Bronchial epithelial cell (primary cell): ENCODE measurements at regions not wholly inside any gene's neighbourhood (a gene's known extent, or its start where the extent isn't known, plus 50 kb on each side); places are given as distances from the start of the nearest gene placed in this dataset.

Experiments used
- DNase-seq: peaks from one replicate; pipeline ENCODE4 v3.0.0-alpha.2; 2010; ENCODE audit warnings: low read depth
- FAIRE-seq: peaks from 2 replicates; lab custom pipeline; 2011; peaks lifted over from hg19 to GRCh38; lab: Jason Lieb, UNC
- H3K27me3 ChIP-seq: 2 replicates; pipeline ENCODE4 v1.5.1; 2011; ENCODE audit warnings: low read length; ENCODE audit not compliant: control insufficient read depth, insufficient read depth
- H3K36me3 ChIP-seq: 2 replicates; pipeline ENCODE4 v1.5.1; 2011; ENCODE audit warnings: low read length; ENCODE audit not compliant: control insufficient read depth, insufficient read depth
- H3K4me3 ChIP-seq: 2 replicates; pipeline ENCODE4 v1.5.1; 2011; ENCODE audit warnings: mild to moderate bottlenecking, low read depth, low read length, control low read depth
- CTCF ChIP-seq: IDR thresholded peaks from 2 replicates; pipeline ENCODE4 v1.5.1; 2011; ENCODE audit warnings: mild to moderate bottlenecking, moderate library complexity, low read length, control low read depth, inconsistent platforms; ENCODE audit not compliant: insufficient read depth, severe bottlenecking

GRCh38 chr1:30378991-30379581 lies 344.3 kb downstream of the MATN1 start:
- no peaks in the 10 kb centered on the region for H3K36me3 ChIP-seq
- DNase-seq: peak; percentile 21
- no peak for TF ChIP-seq CTCF
- H3K27me3 ChIP-seq: peaks cover 3% of the 10 kb centered on the region
- no peak for FAIRE-seq
- no peak overlapping the region for H3K4me3 ChIP-seq

GRCh38 chr1:30378003-30378596 lies 345.3 kb downstream of the MATN1 start:
- no peak for TF ChIP-seq CTCF
- Histone ChIP-seq H3K27me3 (peaks cover 3% of the 10 kb centered on the region), H3K36me3 (no peaks in the 10 kb centered on the region), H3K4me3 (no peak overlapping the region)
- DNase-seq: no peak
- no peak for FAIRE-seq

GRCh38 chr1:30377230-30378002 lies 346.0 kb downstream of the MATN1 start:
- Histone ChIP-seq H3K4me3 (no peak overlapping the region), H3K36me3 (no peaks in the 10 kb centered on the region), H3K27me3 (peaks cover 1% of the 10 kb centered on the region)
- no peak for TF ChIP-seq CTCF
- FAIRE-seq: no peak
- no peak for DNase-seq

GRCh38 chr1:30376054-30376697 lies 347.2 kb downstream of the MATN1 start:
- DNase-seq (no peak), FAIRE-seq (no peak)
- Histone ChIP-seq H3K36me3 (no peaks in the 10 kb centered on the region), H3K27me3 (peaks cover 1% of the 10 kb centered on the region), H3K4me3 (no peak overlapping the region)
- TF ChIP-seq CTCF: no peak

- FAIRE-seq (no peak), DNase-seq (no peak)
- H3K27me3 ChIP-seq: peaks cover 1% of the 10 kb centered on the region
- no peaks in the 10 kb centered on the region for H3K36me3 ChIP-seq
- no peak overlapping the region for H3K4me3 ChIP-seq
- TF ChIP-seq CTCF: no peak
Observed at GRCh38 chr1:30375156-30375555, 348.2 kb downstream of the MATN1 start.
